CD14-positive monocyte (primary cell): ENCODE measurements at regions not wholly inside any gene's neighbourhood (a gene's known extent, or its start where the extent isn't known, plus 50 kb on each side); places are given as distances from the start of the nearest gene placed in this dataset.

ENCODE experiments used
- DNase-seq, 3 donors: peaks; one replicate each; pipeline ENCODE4 v3.0.0-alpha.2; 2011 to 2022
- H2AFZ ChIP-seq: 2 replicates; pipeline ENCODE4 v1.6.0; 2012; ENCODE audit warnings: mild to moderate bottlenecking, low read depth, low read length, inconsistent platforms; ENCODE audit not compliant: insufficient read depth, poor library complexity, severe bottlenecking
- H3K27ac ChIP-seq, 2 donors: 1 replicate in 1 of 2; 2 replicates in 1 of 2; pipeline ENCODE4 v1.5.1; 2012 to 2013; ENCODE audit warnings: low read length in 2 of 2, control low read depth in 1 of 2, inconsistent platforms in 1 of 2, low read depth in 1 of 2, mild to moderate bottlenecking in 1 of 2
- H3K27me3 ChIP-seq, 2 donors: one replicate each; pipeline versions ENCODE4 v1.6.0 to v1.6.1; 2011 to 2013; ENCODE audit warnings: low read length in 2 of 2; ENCODE audit not compliant: control insufficient read depth in 2 of 2, insufficient read depth in 2 of 2
- H3K36me3 ChIP-seq, 2 donors: replicated peaks in 1 of 2; 1 replicate in 1 of 2; 2 replicates in 1 of 2; pipeline versions ENCODE4 v1.5.1 to v1.6.1; 2012 to 2013; ENCODE audit warnings: low read length in 2 of 2, control low read depth in 1 of 2, inconsistent platforms in 1 of 2, mild to moderate bottlenecking in 1 of 2; ENCODE audit not compliant: insufficient read depth in 2 of 2, control insufficient read depth in 1 of 2
- H3K4me1 ChIP-seq, 2 donors: 1 replicate in 1 of 2; 2 replicates in 1 of 2; pipeline versions ENCODE4 v1.5.1 to v1.6.1; 2012 to 2013; ENCODE audit warnings: low read length in 2 of 2, control low read depth in 1 of 2, inconsistent platforms in 1 of 2, mild to moderate bottlenecking in 1 of 2, moderate library complexity in 1 of 2; ENCODE audit not compliant: insufficient read depth in 2 of 2, control insufficient read depth in 1 of 2
- H3K4me2 ChIP-seq: replicated peaks from 2 replicates; pipeline ENCODE3; 2012; ENCODE audit warnings: low read length, moderate library complexity, mild to moderate bottlenecking; ENCODE audit not compliant: poor library complexity, severe bottlenecking; ENCODE audit errors: extremely low read depth
- H3K4me3 ChIP-seq, 3 experiments: fragments of 200-600 bp in 1 of 3; sonication (generic) in 1 of 3; replicated peaks in 1 of 3; 1 replicate in 2 of 3; 2 replicates in 1 of 3; pipeline ENCODE4 v1.5.1; 2011 to 2013; ENCODE audit warnings: low read length in 3 of 3, mild to moderate bottlenecking in 3 of 3, control low read depth in 2 of 3, low read depth in 2 of 3, inconsistent platforms in 1 of 3, moderate library complexity in 1 of 3
- H3K79me2 ChIP-seq: 2 replicates; pipeline ENCODE4 v1.6.0; 2012; ENCODE audit warnings: mild to moderate bottlenecking, control low read depth, inconsistent platforms, low read length, moderate library complexity; ENCODE audit not compliant: insufficient read depth
- H3K9ac ChIP-seq: 2 replicates; pipeline ENCODE4 v1.6.0; 2017; ENCODE audit warnings: low read length, mild to moderate bottlenecking; ENCODE audit not compliant: insufficient read depth, poor library complexity, severe bottlenecking
- H3K9me3 ChIP-seq, 2 donors: replicated peaks in 1 of 2; 1 replicate in 1 of 2; 2 replicates in 1 of 2; pipeline versions ENCODE4 v1.5.1 to v1.6.1; 2012 to 2013; ENCODE audit warnings: low read length in 2 of 2, control low read depth in 1 of 2; ENCODE audit not compliant: control insufficient read depth in 1 of 2, insufficient read depth in 1 of 2
- H4K20me1 ChIP-seq: 2 replicates; pipeline ENCODE4 v1.6.0; 2012; ENCODE audit warnings: mild to moderate bottlenecking, low read length, control low read depth, moderate library complexity; ENCODE audit not compliant: insufficient read depth
- H3K27ac Mint-ChIP-seq, 7 donors: one replicate each; pipeline ENCODE4 v1.8.0; 2020; ENCODE audit warnings: mild to moderate bottlenecking in 7 of 7, mixed read lengths in 7 of 7, moderate library complexity in 6 of 7, inconsistent platforms in 2 of 7
- H3K27me3 Mint-ChIP-seq, 3 donors: one replicate each; pipeline ENCODE4 v1.8.0; 2021 to 2022; ENCODE audit warnings: low read depth in 3 of 3, mild to moderate bottlenecking in 3 of 3, mixed read lengths in 3 of 3, moderate library complexity in 3 of 3, inconsistent platforms in 1 of 3
- H3K36me3 Mint-ChIP-seq, 2 donors: one replicate each; pipeline ENCODE4 v1.8.0; 2020; ENCODE audit warnings: mixed read lengths in 2 of 2, inconsistent platforms in 1 of 2, mild to moderate bottlenecking in 1 of 2
- H3K4me1 Mint-ChIP-seq: one replicate; pipeline ENCODE4 v1.8.0; 2020; ENCODE audit warnings: mild to moderate bottlenecking, mixed read lengths
- H3K4me3 Mint-ChIP-seq, 2 donors: one replicate each; pipeline ENCODE4 v1.8.0; 2020; ENCODE audit warnings: mild to moderate bottlenecking in 2 of 2, mixed read lengths in 2 of 2, moderate library complexity in 1 of 2
- H3K9me3 Mint-ChIP-seq, 7 donors: one replicate each; pipeline ENCODE4 v1.8.0; 2020 to 2022; ENCODE audit warnings: mixed read lengths in 7 of 7, mild to moderate bottlenecking in 6 of 7, moderate library complexity in 6 of 7, inconsistent platforms in 2 of 7
- CTCF ChIP-seq: fragments of 200-600 bp; IDR thresholded peaks from one replicate; pipeline ENCODE4 v1.8.0; 2022; ENCODE audit warnings: antibody characterized with exemption, mild to moderate bottlenecking
- WGBS: methylation state at CpG from one replicate; pipeline ENCODE4 v1.1.5; 2013; ENCODE audit warnings: missing lambda C conversion rate; ENCODE audit not compliant: insufficient coverage; 5-methylcytosine and 5-hydroxymethylcytosine counted together
- intact Hi-C, 2 donors: fragments of 100-400 bp; cut with micrococcal nuclease; formaldehyde crosslinking; loops; one replicate each; pipeline versions ENCODE4 v1.15.0 to v1.15.1; 2023

GRCh38 chr15:66919421-66919820 is 146.0 kb upstream of the SMAD3 start:
- peak overlapping the region in 1 of 7 donors; percentile 41 for H3K27ac Mint-ChIP-seq
- peaks cover 6 to 9% of the 10 kb centered on the region in 2 donors for H3K36me3 Mint-ChIP-seq
- Histone ChIP-seq H3K4me1 (peaks cover 15 to 16% of the 10 kb centered on the region in 2 donors), H2AFZ (no peak overlapping the region), H3K9ac (no peak overlapping the region), H3K27me3 (no peaks in the 10 kb centered on the region), H4K20me1 (no peaks in the 10 kb centered on the region), H3K4me2 (no peak overlapping the region), H3K9me3 (peaks cover 22 to 25% of the 10 kb centered on the region in 2 donors), H3K27ac (no peak overlapping the region), H3K79me2 (no peaks in the 10 kb centered on the region), H3K36me3 (no peaks in the 10 kb centered on the region), H3K4me3 (no peak overlapping the region)
- H3K9me3 Mint-ChIP-seq = peaks cover 23 to 36% (median 31%) of the 10 kb centered on the region in 7 donors
- H3K4me3 Mint-ChIP-seq = no peak overlapping the region
- peaks cover 0 to 8% (median 2%) of the 10 kb centered on the region in 3 donors for H3K27me3 Mint-ChIP-seq
- DNase-seq = no peak
- intact Hi-C loops = no loop called here
- peaks cover 33% of the 10 kb centered on the region for H3K4me1 Mint-ChIP-seq
- no peak for TF ChIP-seq CTCF
- 83% methylated on average over 2 of the region's 8 CpGs for WGBS

GRCh38 chr15:66921319-66921915 is 144.0 kb upstream of the SMAD3 start:
- Histone ChIP-seq H4K20me1 (no peaks in the 10 kb centered on the region), H3K27me3 (no peaks in the 10 kb centered on the region), H2AFZ (peak overlapping the region; percentile 68), H3K4me3 (peak overlapping the region in 1 of 3 experiments; percentile 43), H3K9me3 (peaks cover 22 to 25% of the 10 kb centered on the region in 2 donors), H3K9ac (no peak overlapping the region), H3K4me2 (peak overlapping the region; percentile 59), H3K36me3 (no peaks in the 10 kb centered on the region), H3K79me2 (no peaks in the 10 kb centered on the region), H3K4me1 (peaks cover 15 to 16% of the 10 kb centered on the region in 2 donors), H3K27ac (peak overlapping the region; percentile 1 to 67)
- Mint-ChIP-seq H3K36me3 (peaks cover 6 to 9% of the 10 kb centered on the region in 2 donors), H3K9me3 (peaks cover 23 to 38% (median 31%) of the 10 kb centered on the region in 7 donors), H3K27ac (peak overlapping the region in 5 of 7 donors; percentile 28 to 58 (median 57)), H3K4me1 (peaks cover 26% of the 10 kb centered on the region), H3K4me3 (peak overlapping the region; percentile 27 to 64), H3K27me3 (peaks cover 0 to 2% (median 2%) of the 10 kb centered on the region in 3 donors)
- WGBS = 9% methylated on average over 3 of the region's 6 CpGs
- no peak for TF ChIP-seq CTCF
- intact Hi-C loops = no loop called here
- DNase-seq = peak; percentile 54 to 74 (median 70)
